ENCODE measurements at regions not wholly inside any gene's neighbourhood (a gene's known extent, or its start where the extent isn't known, plus 50 kb on each side); places are given as distances from the start of the nearest gene placed in this dataset.

DNA sequence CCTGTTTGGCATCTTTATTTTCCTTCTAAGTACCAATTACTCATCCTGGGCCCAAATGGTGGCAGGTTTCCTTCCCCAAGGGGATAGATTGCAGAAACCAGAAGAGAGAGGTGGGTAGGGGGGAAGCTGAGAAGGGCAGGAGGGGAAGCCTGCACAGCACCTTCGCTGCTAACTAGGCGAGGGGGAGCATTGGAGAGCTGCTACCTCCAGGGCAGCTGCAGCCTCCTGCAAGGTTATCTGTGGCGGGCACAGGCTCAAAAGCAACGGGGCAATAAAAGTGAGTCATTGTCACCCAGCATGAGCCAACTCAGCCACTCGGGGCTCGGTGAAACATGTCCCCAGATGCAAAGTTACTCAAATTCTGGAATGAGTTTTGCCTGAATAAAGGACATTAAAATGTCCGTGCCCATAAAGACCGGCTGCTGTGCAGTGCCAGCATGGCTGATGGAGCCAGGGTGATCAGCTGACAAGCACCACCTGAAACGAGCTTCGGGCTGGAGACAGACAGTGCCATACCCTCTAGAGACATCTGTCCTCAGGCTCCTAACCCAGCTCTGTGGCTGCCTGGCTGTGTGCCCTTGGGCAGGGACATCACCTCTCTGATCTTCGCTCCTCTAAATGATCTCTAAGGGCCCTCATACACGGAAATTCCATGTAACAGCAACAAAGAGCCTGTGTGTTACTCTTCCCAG is 68.1 kb upstream of the GRIN2A start:
- TF ChIP-seq, protein P1, sequence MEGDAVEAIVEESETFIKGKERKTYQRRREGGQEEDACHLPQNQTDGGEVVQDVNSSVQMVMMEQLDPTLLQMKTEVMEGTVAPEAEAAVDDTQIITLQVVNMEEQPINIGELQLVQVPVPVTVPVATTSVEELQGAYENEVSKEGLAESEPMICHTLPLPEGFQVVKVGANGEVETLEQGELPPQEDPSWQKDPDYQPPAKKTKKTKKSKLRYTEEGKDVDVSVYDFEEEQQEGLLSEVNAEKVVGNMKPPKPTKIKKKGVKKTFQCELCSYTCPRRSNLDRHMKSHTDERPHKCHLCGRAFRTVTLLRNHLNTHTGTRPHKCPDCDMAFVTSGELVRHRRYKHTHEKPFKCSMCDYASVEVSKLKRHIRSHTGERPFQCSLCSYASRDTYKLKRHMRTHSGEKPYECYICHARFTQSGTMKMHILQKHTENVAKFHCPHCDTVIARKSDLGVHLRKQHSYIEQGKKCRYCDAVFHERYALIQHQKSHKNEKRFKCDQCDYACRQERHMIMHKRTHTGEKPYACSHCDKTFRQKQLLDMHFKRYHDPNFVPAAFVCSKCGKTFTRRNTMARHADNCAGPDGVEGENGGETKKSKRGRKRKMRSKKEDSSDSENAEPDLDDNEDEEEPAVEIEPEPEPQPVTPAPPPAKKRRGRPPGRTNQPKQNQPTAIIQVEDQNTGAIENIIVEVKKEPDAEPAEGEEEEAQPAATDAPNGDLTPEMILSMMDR (IDR thresholded peaks at IDR 0.05; ENCODE audit: insufficient read depth, low read length), result no peak
- TF ChIP-seq GABPA (IDR thresholded peaks at IDR 0.05; ENCODE audit: low read depth), result no peak
- TF ChIP-seq SPI1 (IDR thresholded peaks at IDR 0.05; ENCODE audit: borderline replicate concordance, low read depth), result no peak
- TF ChIP-seq POLR2AphosphoS5 (IDR thresholded peaks at IDR 0.05; ENCODE audit: low read depth), result no peak
